ENCODE measurements at regions not wholly inside any gene's neighbourhood (a gene's known extent, or its start where the extent isn't known, plus 50 kb on each side); places are given as distances from the start of the nearest gene placed in this dataset.
A peak's percentile ranks its signal among the peaks of the same experiment; 100 is the strongest.

DNA sequence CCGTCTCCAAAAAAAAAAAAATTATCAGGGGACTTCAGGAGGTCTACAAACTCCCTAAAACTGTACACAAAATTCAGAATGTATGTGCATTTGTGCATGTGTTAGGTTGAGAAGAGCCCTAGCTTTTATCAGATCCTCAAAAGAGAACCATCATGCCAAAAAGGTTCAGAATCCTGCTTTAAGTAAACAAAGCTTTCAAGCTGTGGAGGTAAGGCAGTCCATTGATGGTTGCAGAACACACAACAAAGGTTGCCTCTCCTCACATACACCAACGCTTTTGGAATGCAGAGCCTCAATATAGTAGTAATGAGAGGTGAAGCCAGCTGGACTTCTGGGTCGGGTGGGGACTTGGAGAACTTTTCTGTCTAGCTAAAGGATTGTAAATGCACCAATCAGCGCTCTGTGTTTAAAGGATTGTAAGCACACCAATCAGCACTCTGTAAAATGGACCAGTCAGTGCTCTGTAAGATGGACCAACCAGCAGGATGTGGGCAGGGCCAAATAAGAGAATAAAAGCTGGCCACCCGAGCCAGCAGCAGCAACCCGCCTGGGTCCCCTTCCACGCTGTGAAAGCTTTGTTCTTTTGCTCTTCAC is 57.9 kb upstream of the RNF38 start (continued):
- TF ChIP-seq, protein P1, sequence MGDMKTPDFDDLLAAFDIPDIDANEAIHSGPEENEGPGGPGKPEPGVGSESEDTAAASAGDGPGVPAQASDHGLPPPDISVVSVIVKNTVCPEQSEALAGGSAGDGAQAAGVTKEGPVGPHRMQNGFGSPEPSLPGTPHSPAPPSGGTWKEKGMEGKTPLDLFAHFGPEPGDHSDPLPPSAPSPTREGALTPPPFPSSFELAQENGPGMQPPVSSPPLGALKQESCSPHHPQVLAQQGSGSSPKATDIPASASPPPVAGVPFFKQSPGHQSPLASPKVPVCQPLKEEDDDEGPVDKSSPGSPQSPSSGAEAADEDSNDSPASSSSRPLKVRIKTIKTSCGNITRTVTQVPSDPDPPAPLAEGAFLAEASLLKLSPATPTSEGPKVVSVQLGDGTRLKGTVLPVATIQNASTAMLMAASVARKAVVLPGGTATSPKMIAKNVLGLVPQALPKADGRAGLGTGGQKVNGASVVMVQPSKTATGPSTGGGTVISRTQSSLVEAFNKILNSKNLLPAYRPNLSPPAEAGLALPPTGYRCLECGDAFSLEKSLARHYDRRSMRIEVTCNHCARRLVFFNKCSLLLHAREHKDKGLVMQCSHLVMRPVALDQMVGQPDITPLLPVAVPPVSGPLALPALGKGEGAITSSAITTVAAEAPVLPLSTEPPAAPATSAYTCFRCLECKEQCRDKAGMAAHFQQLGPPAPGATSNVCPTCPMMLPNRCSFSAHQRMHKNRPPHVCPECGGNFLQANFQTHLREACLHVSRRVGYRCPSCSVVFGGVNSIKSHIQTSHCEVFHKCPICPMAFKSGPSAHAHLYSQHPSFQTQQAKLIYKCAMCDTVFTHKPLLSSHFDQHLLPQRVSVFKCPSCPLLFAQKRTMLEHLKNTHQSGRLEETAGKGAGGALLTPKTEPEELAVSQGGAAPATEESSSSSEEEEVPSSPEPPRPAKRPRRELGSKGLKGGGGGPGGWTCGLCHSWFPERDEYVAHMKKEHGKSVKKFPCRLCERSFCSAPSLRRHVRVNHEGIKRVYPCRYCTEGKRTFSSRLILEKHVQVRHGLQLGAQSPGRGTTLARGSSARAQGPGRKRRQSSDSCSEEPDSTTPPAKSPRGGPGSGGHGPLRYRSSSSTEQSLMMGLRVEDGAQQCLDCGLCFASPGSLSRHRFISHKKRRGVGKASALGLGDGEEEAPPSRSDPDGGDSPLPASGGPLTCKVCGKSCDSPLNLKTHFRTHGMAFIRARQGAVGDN (IDR thresholded peaks at IDR 0.05) = no peak
- TF ChIP-seq NR2C1 (IDR thresholded peaks at IDR 0.05) (no peak), GABPA (IDR thresholded peaks at IDR 0.05; ENCODE audit: low read depth) (no peak), SMARCA5 (IDR thresholded peaks at IDR 0.05) (peak; percentile 51; the same call in 1 of the 2 replicates), ZNF207 (IDR thresholded peaks at IDR 0.05; ENCODE audit: borderline replicate concordance) (no peak), SREBF2 (IDR thresholded peaks at IDR 0.05; ENCODE audit: low read length) (no peak), EGR1 (IDR thresholded peaks at IDR 0.05; ENCODE audit: borderline replicate concordance in 1 of 2, low read depth in 2 of 2, low read length in 2 of 2) (no peak), NFYB (IDR thresholded peaks at IDR 0.05; ENCODE audit: insufficient read depth, low read depth, low read length) (peak; percentile 80)
